OCI-LY1 (cell line): ENCODE measurements at regions not wholly inside any gene's neighbourhood (a gene's known extent, or its start where the extent isn't known, plus 50 kb on each side); places are given as distances from the start of the nearest gene placed in this dataset.

Experiments used
- CTCF ChIP-seq: fragments of 200-600 bp; sonication (generic), shearing (Covaris generic); IDR thresholded peaks from 2 replicates; pipeline ENCODE4 v1.5.1; 2017; ENCODE audit warnings: mild to moderate bottlenecking, antibody characterized with exemption, low read length, moderate library complexity, mixed read lengths
- EZH2 ChIP-seq: fragments of 200-600 bp; sonication (generic), shearing (Covaris generic); IDR thresholded peaks from 2 replicates; pipeline ENCODE4 v1.8.0; 2017; ENCODE audit warnings: borderline replicate concordance, mixed run types, mild to moderate bottlenecking, antibody characterized with exemption, low read length, moderate library complexity, mixed read lengths

GRCh38 chr1:63127376-63127775, 195.0 kb upstream of the FOXD3 start:
- TF ChIP-seq CTCF: no peak
- no peak for TF ChIP-seq EZH2
